ENCODE measurements at regions not wholly inside any gene's neighbourhood (a gene's known extent, or its start where the extent isn't known, plus 50 kb on each side); places are given as distances from the start of the nearest gene placed in this dataset.

- no peak for DNase-seq
Measured at GRCh38 chr17:33352526-33352925, 59.4 kb upstream of the ASIC2 start.

DNA sequence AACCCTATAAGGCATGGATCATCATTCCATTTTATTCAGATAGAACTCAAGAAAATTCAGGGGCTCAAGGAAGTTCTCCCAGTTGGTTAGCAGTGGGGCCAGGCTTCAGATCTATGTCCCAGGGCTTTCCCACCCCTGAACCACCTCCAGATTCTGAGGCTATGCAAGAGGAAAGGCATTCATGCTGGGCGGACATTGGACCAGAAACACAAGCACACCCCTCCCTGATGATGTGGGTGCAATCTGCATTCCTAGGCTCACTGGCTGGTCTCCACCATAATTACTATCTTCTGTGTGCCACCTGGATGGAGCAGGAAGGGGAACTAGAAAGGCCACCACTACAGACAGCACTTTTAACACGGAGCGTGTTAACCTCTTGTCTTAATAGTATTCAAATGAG lies 63.2 kb upstream of the ASIC2 start:
- DNase-seq: no peak

DNA sequence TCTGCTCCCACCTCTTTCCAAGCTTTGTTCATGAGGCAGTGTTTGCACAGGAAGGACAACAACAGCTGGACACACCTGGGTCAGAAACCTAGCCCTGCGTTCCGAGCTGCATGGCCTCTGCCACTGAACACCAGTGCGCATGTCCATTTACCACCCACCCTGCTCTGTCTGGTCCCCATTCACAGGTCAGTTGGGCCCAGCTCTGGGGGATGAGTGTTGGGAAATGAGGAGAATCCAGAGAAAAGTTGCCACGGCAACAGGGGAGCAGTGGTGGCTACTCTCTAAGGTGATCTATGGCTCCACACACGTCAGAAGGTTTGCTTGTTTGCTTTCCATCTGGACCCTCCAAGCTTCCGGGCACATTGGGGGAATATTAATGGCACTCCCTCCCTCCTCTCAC lies 70.4 kb upstream of the ASIC2 start:
- no peak for DNase-seq

- DNase-seq: no peak
Measured at GRCh38 chr17:33366960-33367359, 73.9 kb upstream of the ASIC2 start.

DNA sequence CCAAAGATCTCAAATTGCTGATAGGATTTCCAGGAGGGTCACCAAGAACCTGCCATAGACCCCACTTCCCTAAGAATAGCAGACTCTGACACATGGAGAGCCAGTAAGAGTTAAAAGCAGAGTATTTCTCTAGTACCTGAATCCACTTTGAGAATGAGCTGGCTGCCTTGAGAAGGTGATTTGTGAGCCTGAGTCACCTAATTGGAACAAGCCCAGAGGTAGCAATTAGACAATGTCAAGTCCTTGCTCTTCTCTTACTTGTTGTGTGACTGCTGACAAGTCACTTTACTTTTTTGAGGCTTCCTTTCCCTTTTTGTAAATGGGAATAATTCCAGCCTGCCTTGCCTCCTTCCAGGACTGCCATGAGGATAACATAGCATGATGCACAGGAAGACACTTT lies 76.1 kb upstream of the ASIC2 start:
- no peak for DNase-seq

- DNase-seq: no peak
Measured at GRCh38 chr17:33369876-33370275, 76.8 kb upstream of the ASIC2 start.

GRCh38 chr17:33370401-33370800 lies 77.3 kb upstream of the ASIC2 start:
- no peak for DNase-seq

DNA sequence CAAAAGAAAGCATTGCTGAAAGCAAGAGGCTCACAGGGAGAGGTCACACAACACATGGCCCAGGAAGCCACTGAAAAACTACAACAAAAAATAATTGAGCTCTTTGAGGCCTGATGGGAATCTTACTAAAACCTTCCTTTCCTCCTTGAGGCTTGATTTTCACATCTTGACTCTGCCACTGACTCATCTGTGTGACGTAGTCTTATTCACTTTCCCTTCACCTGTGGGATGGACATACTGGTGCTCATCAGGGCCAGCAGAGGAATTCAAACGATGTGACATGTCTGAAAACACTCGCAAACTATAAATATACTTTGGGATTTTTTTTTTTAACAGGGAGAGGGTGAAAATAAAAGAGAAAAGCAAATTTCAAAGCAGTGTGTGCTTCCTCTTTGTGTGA lies 78.3 kb upstream of the ASIC2 start:
- no peak for DNase-seq

- DNase-seq: no peak
Measured at GRCh38 chr17:33373273-33373672, 80.2 kb upstream of the ASIC2 start.

- no peak for DNase-seq
Measured at GRCh38 chr17:33375103-33375502, 82.0 kb upstream of the ASIC2 start.

DNA sequence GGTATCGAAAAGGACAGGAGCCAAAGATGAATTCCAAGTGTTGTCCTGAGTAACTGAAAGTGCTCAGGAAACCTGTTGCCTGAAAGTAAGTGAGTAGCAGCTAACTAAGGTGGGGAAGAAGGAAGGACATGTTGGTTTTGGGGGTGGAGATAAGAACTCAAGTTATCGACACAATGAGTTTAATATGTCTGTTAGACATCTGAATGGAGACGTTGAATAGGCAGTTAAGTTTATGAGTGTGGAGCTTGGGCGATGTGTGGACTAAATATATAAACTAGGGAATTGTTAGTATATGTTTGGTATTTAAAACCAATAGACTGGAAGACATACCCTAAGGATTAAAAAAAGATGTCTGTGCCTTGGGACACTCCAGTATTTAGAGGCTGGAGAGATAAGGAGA lies 82.7 kb upstream of the ASIC2 start:
- no peak for DNase-seq

- no peak for DNase-seq
Measured at GRCh38 chr17:33377837-33378595, 84.9 kb upstream of the ASIC2 start.

DNA sequence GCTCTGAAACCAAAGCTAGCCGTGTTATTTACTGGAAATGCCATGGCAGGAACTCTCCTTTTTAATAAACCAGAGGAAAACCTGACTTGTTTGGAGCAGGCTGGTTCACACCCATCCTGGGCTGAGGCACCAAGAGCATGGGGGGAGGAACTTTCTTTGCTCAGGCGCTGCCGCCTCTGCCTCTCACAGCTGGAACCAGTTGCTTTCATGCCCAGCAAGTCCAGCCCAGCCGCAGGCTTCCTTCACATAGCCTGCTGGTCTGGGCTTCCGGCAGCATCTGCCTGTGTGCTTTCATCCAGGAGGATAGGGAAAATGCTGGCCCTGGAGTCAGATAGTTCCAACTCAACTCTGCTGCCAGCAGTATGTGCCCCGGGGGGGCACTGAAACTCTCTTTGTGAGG lies 88.1 kb upstream of the ASIC2 start:
- DNase-seq: no peak

DNA sequence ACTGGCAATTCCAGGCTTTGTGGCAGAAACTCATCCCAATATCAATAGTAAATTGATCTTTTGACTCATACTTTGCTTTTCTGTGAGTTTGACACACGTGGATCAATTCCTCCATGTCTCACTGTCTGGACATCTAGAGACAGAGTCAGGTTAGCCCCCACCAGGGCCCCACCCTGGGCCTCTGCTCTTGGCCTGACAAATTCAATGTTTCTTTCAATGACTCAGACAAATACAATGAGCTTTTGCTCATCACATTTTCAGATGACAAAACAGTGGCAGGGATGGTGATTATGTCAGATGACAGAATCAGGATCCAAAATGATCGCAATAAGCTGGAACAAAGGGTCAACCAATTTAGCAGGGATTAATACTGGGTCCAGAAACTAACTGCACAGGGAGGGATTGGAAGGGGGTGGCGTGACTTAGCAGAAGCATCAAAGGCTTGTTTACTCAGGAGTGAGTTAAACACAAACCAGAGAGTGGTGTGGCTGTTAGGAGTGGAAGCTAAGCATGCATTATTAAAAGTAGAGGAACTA lies 90.5 kb upstream of the ASIC2 start:
- no peak for DNase-seq

DNA sequence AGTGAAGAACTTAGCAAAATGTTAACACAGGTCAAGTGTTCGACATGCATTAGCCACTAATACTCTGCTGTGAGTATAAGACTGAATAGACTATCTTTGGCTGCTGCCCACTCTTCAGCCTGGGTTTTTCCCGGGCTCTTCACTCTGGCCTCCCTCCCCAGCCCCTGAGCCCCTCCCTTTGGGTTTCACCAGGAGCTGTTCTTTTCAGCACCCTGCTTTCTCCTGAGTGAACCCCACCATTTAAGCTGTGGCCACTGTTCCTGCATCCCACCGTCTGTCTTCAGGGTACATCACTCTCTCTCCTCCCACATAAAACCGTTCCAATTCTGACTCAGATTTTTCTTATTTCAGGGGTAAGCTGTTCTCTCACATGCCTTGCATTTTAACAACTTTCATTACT lies 92.0 kb upstream of the ASIC2 start:
- DNase-seq: no peak

GRCh38 chr17:33385713-33386112 lies 92.6 kb upstream of the ASIC2 start:
- DNase-seq: no peak

DNA sequence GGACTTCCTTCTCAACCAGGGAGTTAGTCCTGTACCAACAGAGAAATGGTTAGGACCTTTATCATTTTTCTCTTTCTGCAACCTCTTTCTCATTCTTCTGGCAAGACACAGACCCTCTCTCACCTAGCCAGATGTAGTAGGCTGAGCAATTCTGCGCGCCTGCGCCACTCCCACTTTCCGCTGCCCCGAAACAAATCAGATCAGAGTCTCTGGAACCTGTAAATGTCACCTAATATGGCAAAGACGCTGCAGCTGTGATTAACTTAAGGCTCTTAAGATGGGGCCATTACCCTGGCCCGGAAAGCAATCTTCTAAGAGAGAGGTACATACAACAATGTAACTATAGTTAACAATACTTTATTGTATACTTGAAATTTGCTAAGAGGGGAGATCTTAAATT lies 94.3 kb upstream of the ASIC2 start:
- DNase-seq: no peak

GRCh38 chr17:33389504-33390135 lies 96.5 kb upstream of the ASIC2 start:
- DNase-seq: no peak

DNA sequence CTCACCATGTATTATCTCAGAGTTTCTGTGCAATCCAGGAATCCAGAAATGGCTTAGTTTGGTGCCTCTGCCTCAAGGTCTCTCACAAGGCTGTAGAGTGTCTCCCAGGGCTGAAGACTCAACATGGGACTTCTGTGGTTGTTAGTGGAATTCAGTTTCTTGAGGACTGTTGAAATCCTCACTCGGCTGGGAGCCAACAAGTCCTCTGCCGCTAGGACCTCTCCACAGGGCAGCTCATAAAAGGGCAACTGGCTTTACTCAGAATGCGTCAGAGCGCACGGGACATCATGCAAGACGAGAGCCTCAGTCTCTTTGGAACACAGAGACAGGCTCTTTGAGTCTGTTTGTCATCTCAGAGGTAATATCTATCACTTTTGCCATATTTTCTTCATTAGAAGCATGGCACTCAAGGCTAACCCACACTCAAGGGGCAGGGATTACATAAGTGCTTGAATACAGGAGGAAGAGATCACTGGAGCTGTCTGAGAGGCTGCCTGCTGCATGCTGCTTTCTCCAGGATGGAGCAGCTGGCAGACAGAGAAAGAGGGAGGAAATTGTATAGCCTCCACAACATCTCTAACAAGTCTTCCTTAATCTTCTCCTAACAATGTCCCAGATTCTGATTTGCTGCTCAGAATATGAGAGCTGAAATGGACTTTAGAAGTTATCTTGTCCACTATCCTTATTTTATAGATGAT lies 97.5 kb upstream of the ASIC2 start:
- no peak for DNase-seq

DNA sequence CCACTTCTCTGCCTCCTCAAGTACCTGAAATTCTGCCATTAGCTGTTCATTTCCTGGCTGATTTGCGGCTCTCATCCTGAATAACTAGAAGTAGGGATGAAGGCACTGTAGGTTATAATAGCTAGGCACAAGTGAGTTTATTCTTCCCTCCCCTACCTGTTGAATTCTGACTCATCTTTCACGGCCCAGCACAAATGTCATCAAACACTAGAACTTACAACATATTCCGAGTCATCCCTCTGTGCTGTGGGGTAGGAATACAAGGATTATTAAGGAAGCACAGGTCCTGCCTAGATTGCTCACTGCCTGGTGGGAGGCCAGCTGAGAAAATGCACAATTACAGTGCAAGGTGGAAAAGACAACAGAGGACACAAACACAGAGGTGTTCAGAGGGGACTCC lies 103.7 kb upstream of the ASIC2 start:
- no peak for DNase-seq

- DNase-seq: no peak
Measured at GRCh38 chr17:33398386-33398785, 105.3 kb upstream of the ASIC2 start.

- no peak for DNase-seq
Measured at GRCh38 chr17:33401249-33401648, 108.2 kb upstream of the ASIC2 start.

- no peak for DNase-seq
Measured at GRCh38 chr17:33403194-33403593, 110.1 kb upstream of the ASIC2 start.
